ENCODE measurements at regions not wholly inside any gene's neighbourhood (a gene's known extent, or its start where the extent isn't known, plus 50 kb on each side); places are given as distances from the start of the nearest gene placed in this dataset.

DNA sequence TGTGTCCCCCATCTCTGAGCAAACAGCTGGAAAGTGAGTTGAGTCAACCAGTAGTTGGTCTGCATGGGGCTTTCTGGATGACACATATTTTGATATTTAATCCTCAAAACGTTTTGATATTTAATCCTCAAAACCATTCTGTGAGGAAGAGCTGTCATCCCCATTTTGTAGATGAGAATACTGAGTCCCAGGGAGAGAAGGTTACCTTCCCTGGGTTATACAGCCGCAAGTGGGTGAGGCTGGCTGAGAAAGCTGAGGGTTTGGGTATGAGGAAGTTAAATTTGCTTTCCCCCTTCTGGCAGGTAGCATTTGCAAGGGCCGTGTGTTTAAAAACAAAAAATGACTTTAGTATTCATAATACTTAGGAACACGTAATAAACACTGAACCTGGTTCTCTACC, 447.2 kb downstream of the XYLT1 start:
- 76% methylated on average over 4 of the region's 4 CpGs for WGBS
- intact Hi-C loops (cut with DNase I): no loop called here
- H3K36me3 ChIP-seq: no peaks in the 10 kb centered on the region
- no peaks in the 10 kb centered on the region for H3K27me3 ChIP-seq (replicated peaks; ENCODE audit: insufficient read depth)
- DNase-seq (ENCODE audit: low spot score): no peak
- no peaks in the 10 kb centered on the region for H3K4me1 ChIP-seq (replicated peaks)
- no peak overlapping the region for H3K4me3 ChIP-seq
- no peaks in the 10 kb centered on the region for H3K9me3 ChIP-seq
- TF ChIP-seq POLR2A (IDR thresholded peaks at IDR 0.05) (no peak), POLR2AphosphoS5 (IDR thresholded peaks at IDR 0.05) (no peak)
- TF ChIP-seq, protein P1, sequence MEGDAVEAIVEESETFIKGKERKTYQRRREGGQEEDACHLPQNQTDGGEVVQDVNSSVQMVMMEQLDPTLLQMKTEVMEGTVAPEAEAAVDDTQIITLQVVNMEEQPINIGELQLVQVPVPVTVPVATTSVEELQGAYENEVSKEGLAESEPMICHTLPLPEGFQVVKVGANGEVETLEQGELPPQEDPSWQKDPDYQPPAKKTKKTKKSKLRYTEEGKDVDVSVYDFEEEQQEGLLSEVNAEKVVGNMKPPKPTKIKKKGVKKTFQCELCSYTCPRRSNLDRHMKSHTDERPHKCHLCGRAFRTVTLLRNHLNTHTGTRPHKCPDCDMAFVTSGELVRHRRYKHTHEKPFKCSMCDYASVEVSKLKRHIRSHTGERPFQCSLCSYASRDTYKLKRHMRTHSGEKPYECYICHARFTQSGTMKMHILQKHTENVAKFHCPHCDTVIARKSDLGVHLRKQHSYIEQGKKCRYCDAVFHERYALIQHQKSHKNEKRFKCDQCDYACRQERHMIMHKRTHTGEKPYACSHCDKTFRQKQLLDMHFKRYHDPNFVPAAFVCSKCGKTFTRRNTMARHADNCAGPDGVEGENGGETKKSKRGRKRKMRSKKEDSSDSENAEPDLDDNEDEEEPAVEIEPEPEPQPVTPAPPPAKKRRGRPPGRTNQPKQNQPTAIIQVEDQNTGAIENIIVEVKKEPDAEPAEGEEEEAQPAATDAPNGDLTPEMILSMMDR (IDR thresholded peaks at IDR 0.05): no peak
- H3K27ac ChIP-seq: no peak overlapping the region

DNA sequence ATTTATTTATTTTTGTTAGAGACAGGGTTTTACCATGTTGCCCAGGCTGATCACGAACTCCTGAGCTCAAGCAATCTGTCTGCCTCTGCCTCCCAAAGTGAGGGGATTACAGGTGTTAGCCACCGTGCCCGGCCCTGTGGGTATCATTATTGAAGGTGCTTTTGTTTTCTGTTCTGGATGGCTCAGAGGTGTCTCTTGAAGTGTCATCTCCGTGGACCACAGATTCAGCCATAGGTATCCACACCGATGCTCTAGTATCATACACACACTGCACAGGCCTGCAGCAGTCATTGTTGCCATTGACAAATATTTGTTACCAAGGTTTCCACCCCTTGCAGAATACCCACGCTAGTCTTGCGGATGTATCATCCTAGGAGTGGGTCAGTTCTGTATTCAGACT, 446.2 kb downstream of the XYLT1 start:
- Histone ChIP-seq H3K9me3 (no peaks in the 10 kb centered on the region), H3K4me3 (no peak overlapping the region), H3K27ac (no peak overlapping the region), H3K36me3 (no peaks in the 10 kb centered on the region), H3K4me1 (replicated peaks) (no peaks in the 10 kb centered on the region), H3K27me3 (replicated peaks; ENCODE audit: insufficient read depth) (no peaks in the 10 kb centered on the region)
- DNase-seq (ENCODE audit: low spot score): no peak
- intact Hi-C loops (cut with DNase I): no loop called here
- WGBS: 89% methylated on average over 7 of the region's 7 CpGs
- TF ChIP-seq POLR2AphosphoS5 (IDR thresholded peaks at IDR 0.05) (no peak), POLR2A (IDR thresholded peaks at IDR 0.05) (no peak)
- TF ChIP-seq, protein P1 (IDR thresholded peaks at IDR 0.05): no peak

DNA sequence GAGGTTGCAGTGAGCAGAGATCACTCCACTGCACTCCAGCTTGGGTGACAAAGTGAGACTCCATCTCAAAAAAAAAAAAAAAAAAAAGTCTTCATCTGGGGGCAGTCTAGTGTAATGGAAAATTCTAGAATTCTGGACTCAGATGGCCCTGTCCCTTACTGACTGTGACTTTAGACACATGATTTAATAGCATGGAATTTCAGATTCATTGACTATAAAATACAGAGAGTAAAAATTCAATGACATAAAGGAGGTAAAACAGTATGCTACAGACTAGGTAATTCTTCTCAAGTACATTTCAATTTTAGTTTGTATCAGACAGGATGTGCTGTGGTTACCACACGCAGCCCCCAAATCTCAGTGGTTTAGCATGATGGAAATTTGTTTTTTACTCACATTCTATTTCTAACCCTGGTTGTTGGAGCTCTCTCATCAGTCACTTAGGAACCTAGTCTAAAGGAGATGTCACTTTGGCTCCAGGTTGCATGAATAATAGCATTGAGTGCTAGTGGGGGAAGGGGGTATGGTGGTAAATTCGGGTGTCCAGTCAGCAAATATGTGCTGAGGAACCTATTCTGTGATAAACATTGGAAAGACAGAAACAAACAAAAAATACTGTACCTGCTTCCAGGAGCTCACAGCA, 444.0 kb downstream of the XYLT1 start:
- H3K9me3 ChIP-seq: no peaks in the 10 kb centered on the region
- no peak overlapping the region for H3K4me3 ChIP-seq
- H3K27me3 ChIP-seq (replicated peaks; ENCODE audit: insufficient read depth): no peaks in the 10 kb centered on the region
- H3K36me3 ChIP-seq: no peaks in the 10 kb centered on the region
- WGBS: 51% methylated on average over 2 of the region's 2 CpGs
- H3K27ac ChIP-seq: no peak overlapping the region
- H3K4me1 ChIP-seq (replicated peaks): no peaks in the 10 kb centered on the region
- no peak for DNase-seq (ENCODE audit: low spot score)
- TF ChIP-seq POLR2AphosphoS5 (IDR thresholded peaks at IDR 0.05) (no peak), POLR2A (IDR thresholded peaks at IDR 0.05) (no peak)
- TF ChIP-seq, protein P1 (IDR thresholded peaks at IDR 0.05): no peak
- intact Hi-C loops (cut with DNase I): no loop called here

DNA sequence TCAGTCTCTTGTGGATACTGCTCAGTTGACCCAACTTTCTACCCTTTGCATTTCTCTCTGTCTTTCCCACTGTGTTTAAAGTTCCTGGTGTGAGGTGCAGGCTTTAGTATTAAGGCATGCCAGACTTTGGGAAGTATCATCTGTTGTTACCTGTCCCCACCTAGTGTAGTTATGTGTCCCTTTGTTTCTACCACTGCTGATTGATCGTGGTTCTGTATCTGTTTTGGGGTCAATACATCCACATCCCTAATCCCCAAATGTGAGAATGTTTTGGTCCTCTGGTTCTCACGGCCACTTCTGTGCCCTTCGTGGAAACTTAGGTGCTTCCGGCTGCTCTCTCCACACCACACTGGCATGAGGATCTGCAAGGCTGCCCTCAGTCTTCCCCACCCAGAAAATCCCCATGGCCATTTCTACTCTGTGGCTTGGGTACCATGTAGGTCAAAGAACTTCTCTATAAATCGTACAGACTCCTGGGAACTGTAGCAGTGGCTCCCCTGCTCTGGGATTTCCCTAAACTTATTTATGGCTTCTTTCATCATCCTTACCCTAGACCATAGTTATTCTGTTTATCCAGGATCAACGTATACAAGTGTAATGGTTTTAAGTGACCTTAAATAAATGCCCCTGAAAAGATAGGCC, 443.2 kb downstream of the XYLT1 start:
- WGBS: 90% methylated on average over 6 of the region's 6 CpGs
- intact Hi-C loops (cut with DNase I): no loop called here
- TF ChIP-seq POLR2A (IDR thresholded peaks at IDR 0.05): no peak
- TF ChIP-seq POLR2AphosphoS5 (IDR thresholded peaks at IDR 0.05): no peak
- TF ChIP-seq, protein P1 (IDR thresholded peaks at IDR 0.05): no peak

More for the DNA sequence above, 443.2 kb downstream of the XYLT1 start:
- H3K27me3 ChIP-seq (replicated peaks; ENCODE audit: insufficient read depth): no peaks in the 10 kb centered on the region
- H3K9me3 ChIP-seq: no peaks in the 10 kb centered on the region
- no peak for DNase-seq (ENCODE audit: low spot score)
- no peak overlapping the region for H3K4me3 ChIP-seq
- no peak overlapping the region for H3K27ac ChIP-seq
- H3K36me3 ChIP-seq: no peaks in the 10 kb centered on the region
- H3K4me1 ChIP-seq (replicated peaks): no peaks in the 10 kb centered on the region

Measured in prostate gland (tissue), 2 donors.